HG03378 (cell line): ENCODE measurements at regions not wholly inside any gene's neighbourhood (a gene's known extent, or its start where the extent isn't known, plus 50 kb on each side); places are given as distances from the start of the nearest gene placed in this dataset.

Experiments used
- ATAC-seq: cut with Tn5 transposase; IDR thresholded peaks from one replicate; pipeline ENCODE4 v1.9.1; 2021; ENCODE audit warnings: mild to moderate bottlenecking, moderate library complexity; ENCODE audit not compliant: unreplicated experiment

- ATAC-seq = no peak
Observed at GRCh38 chr21:38556390-38556789, 58.1 kb upstream of the ERG start.

GRCh38 chr21:38561205-38561604, 62.9 kb upstream of the ERG start:
- ATAC-seq = no peak

- no peak for ATAC-seq
Observed at GRCh38 chr21:38561613-38562581, 63.6 kb upstream of the ERG start.

- no peak for ATAC-seq
Observed at GRCh38 chr21:38567335-38567969, 69.2 kb upstream of the ERG start.

GRCh38 chr21:38567970-38568360, 69.7 kb upstream of the ERG start:
- ATAC-seq = no peak

- no peak for ATAC-seq
Observed at GRCh38 chr21:38569733-38570132, 71.5 kb upstream of the ERG start.

GRCh38 chr21:38570596-38570995, 72.3 kb upstream of the ERG start:
- no peak for ATAC-seq

- no peak for ATAC-seq
Observed at GRCh38 chr21:38574895-38575575, 76.8 kb upstream of the ERG start.

GRCh38 chr21:38577887-38578286, 79.6 kb upstream of the ERG start:
- ATAC-seq = no peak

GRCh38 chr21:38590449-38591217, 92.4 kb upstream of the ERG start:
- ATAC-seq = no peak

GRCh38 chr21:38591218-38591537, 92.9 kb upstream of the ERG start:
- ATAC-seq = no peak

- ATAC-seq = no peak
Observed at GRCh38 chr21:38596264-38597042, 98.2 kb upstream of the ERG start.

- ATAC-seq = no peak
Observed at GRCh38 chr21:38597421-38597820, 99.1 kb upstream of the ERG start.

- no peak for ATAC-seq
Observed at GRCh38 chr21:38598413-38598812, 100.1 kb upstream of the ERG start.

- no peak for ATAC-seq
Observed at GRCh38 chr21:38599381-38599975, 101.2 kb upstream of the ERG start.

- ATAC-seq = no peak
Observed at GRCh38 chr21:38600106-38600505, 101.8 kb upstream of the ERG start.

GRCh38 chr21:38605236-38605635, 107.0 kb upstream of the ERG start:
- ATAC-seq = no peak

GRCh38 chr21:38609580-38609979, 111.3 kb upstream of the ERG start:
- no peak for ATAC-seq

GRCh38 chr21:38610623-38611251, 112.5 kb upstream of the ERG start:
- ATAC-seq = no peak
